Muscle of back (tissue), 3 donors: ENCODE measurements at regions not wholly inside any gene's neighbourhood (a gene's known extent, or its start where the extent isn't known, plus 50 kb on each side); places are given as distances from the start of the nearest gene placed in this dataset.
A peak's percentile ranks its signal among the peaks of the same experiment; 100 is the strongest.

Experiments used
- DNase-seq, 3 donors: peaks; one replicate each; pipeline versions ENCODE4 v3.0.0 to v3.0.0-alpha.2; 2013

GRCh38 chr6:166010136-166010960 lies 157.3 kb downstream of the TBXT start:
- DNase-seq = peak; percentile 59 to 69 (median 62)

- peak in 1 of 3 donors; percentile 20 for DNase-seq
Observed at GRCh38 chr6:166009385-166010031, 158.1 kb downstream of the TBXT start.

- peak in 2 of 3 donors; percentile 46 to 75 for DNase-seq
Observed at GRCh38 chr6:166008441-166009369, 158.9 kb downstream of the TBXT start.

GRCh38 chr6:166007349-166008263 lies 160.0 kb downstream of the TBXT start:
- peak; percentile 69 to 79 (median 73) for DNase-seq

GRCh38 chr6:166006900-166007301 lies 160.8 kb downstream of the TBXT start:
- DNase-seq = no peak

- peak; percentile 76 to 87 (median 86) for DNase-seq
Observed at GRCh38 chr6:166005944-166006899, 161.4 kb downstream of the TBXT start.

- peak; percentile 32 to 87 (median 48) for DNase-seq
Observed at GRCh38 chr6:166005401-166005943, 162.2 kb downstream of the TBXT start.

GRCh38 chr6:166004876-166005275 lies 162.8 kb downstream of the TBXT start:
- DNase-seq = no peak

GRCh38 chr6:166004471-166004870 lies 163.2 kb downstream of the TBXT start:
- DNase-seq = no peak

- DNase-seq = no peak
Observed at GRCh38 chr6:166003569-166003968, 164.1 kb downstream of the TBXT start.

GRCh38 chr6:166001359-166001758 lies 166.3 kb downstream of the TBXT start:
- DNase-seq = no peak

- no peak for DNase-seq
Observed at GRCh38 chr6:165999279-165999678, 168.4 kb downstream of the TBXT start.

GRCh38 chr6:165998072-165998471 lies 169.6 kb downstream of the TBXT start:
- DNase-seq = no peak

GRCh38 chr6:165991341-165991740 lies 176.3 kb downstream of the TBXT start:
- DNase-seq = no peak

GRCh38 chr6:165990216-165990615 lies 177.4 kb downstream of the TBXT start:
- no peak for DNase-seq

GRCh38 chr6:165988757-165989456 lies 178.7 kb downstream of the TBXT start:
- DNase-seq = no peak

- DNase-seq = no peak
Observed at GRCh38 chr6:165988302-165988756, 179.3 kb downstream of the TBXT start.

GRCh38 chr6:165987483-165988301 lies 180.0 kb downstream of the TBXT start:
- peak; percentile 73 to 93 (median 84) for DNase-seq
